Suprapubic skin (tissue), 4 donors: ENCODE measurements at regions not wholly inside any gene's neighbourhood (a gene's known extent, or its start where the extent isn't known, plus 50 kb on each side); places are given as distances from the start of the nearest gene placed in this dataset.

Experiments used
- DNase-seq, 2 donors: peaks; one replicate each; pipeline ENCODE4 v3.0.0-alpha.2; 2019; ENCODE audit warnings: low spot score in 2 of 2
- H3K27ac ChIP-seq: fragments of 200-600 bp; sonication (generic); one replicate; pipeline ENCODE4 v1.5.1; 2019
- H3K27me3 ChIP-seq: fragments of 200-600 bp; sonication (generic); one replicate; pipeline ENCODE4 v1.5.1; 2019
- H3K36me3 ChIP-seq: fragments of 200-600 bp; sonication (generic); one replicate; pipeline ENCODE4 v1.5.1; 2019
- H3K4me1 ChIP-seq: fragments of 200-600 bp; sonication (generic); one replicate; pipeline ENCODE4 v1.5.1; 2019
- H3K4me3 ChIP-seq: fragments of 200-600 bp; sonication (generic); one replicate; pipeline ENCODE4 v1.5.1; 2019; ENCODE audit warnings: mild to moderate bottlenecking
- H3K9me3 ChIP-seq: fragments of 200-600 bp; sonication (generic); one replicate; pipeline ENCODE4 v1.5.1; 2019
- EP300 ChIP-seq: sonication (generic); formaldehyde crosslinking; IDR thresholded peaks from one replicate; pipeline ENCODE4 v1.6.1; 2017; ENCODE audit warnings: antibody characterized with exemption
- POLR2A ChIP-seq, 2 donors: fragments of 450-650 bp; IDR thresholded peaks; one replicate each; pipeline ENCODE4 v1.6.1; 2017; ENCODE audit warnings: antibody characterized with exemption in 2 of 2, mild to moderate bottlenecking in 2 of 2, moderate library complexity in 2 of 2
- POLR2AphosphoS5 ChIP-seq, 3 donors: sonication (generic); formaldehyde crosslinking; IDR thresholded peaks; one replicate each; pipeline ENCODE4 v1.6.1; 2017; ENCODE audit warnings: antibody characterized with exemption in 3 of 3
- WGBS: methylation state at CpG from one replicate; pipeline ENCODE4 v1.1.5; 2018; 5-methylcytosine and 5-hydroxymethylcytosine counted together
- TF ChIP-seq, protein P1 (sequence below), 2 donors: fragments of 200-600 bp in 1 of 2; fragments of 450-650 bp in 1 of 2; sonication (generic) in 1 of 2; IDR thresholded peaks; one replicate each; pipeline ENCODE4 v1.5.1; 2016 to 2019; ENCODE audit warnings: antibody characterized with exemption in 2 of 2, mild to moderate bottlenecking in 1 of 2, moderate library complexity in 1 of 2

GRCh38 chr16:9351440-9351839 lies 260.0 kb downstream of the HAPSTR1 start:
- peaks cover 11% of the 10 kb centered on the region for H3K9me3 ChIP-seq
- TF ChIP-seq EP300 (no peak), POLR2AphosphoS5 (IDR thresholded peaks at IDR 0.05) (no peak), POLR2A (IDR thresholded peaks at IDR 0.05) (no peak)
- TF ChIP-seq, protein P1, sequence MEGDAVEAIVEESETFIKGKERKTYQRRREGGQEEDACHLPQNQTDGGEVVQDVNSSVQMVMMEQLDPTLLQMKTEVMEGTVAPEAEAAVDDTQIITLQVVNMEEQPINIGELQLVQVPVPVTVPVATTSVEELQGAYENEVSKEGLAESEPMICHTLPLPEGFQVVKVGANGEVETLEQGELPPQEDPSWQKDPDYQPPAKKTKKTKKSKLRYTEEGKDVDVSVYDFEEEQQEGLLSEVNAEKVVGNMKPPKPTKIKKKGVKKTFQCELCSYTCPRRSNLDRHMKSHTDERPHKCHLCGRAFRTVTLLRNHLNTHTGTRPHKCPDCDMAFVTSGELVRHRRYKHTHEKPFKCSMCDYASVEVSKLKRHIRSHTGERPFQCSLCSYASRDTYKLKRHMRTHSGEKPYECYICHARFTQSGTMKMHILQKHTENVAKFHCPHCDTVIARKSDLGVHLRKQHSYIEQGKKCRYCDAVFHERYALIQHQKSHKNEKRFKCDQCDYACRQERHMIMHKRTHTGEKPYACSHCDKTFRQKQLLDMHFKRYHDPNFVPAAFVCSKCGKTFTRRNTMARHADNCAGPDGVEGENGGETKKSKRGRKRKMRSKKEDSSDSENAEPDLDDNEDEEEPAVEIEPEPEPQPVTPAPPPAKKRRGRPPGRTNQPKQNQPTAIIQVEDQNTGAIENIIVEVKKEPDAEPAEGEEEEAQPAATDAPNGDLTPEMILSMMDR (IDR thresholded peaks at IDR 0.05), result no peak
- no peaks in the 10 kb centered on the region for H3K4me1 ChIP-seq
- H3K27me3 ChIP-seq, result no peaks in the 10 kb centered on the region
- 66% methylated on average over 6 of the region's 6 CpGs for WGBS
- no peak for DNase-seq
- no peak overlapping the region for H3K27ac ChIP-seq
- no peaks in the 10 kb centered on the region for H3K36me3 ChIP-seq
- no peak overlapping the region for H3K4me3 ChIP-seq

DNA sequence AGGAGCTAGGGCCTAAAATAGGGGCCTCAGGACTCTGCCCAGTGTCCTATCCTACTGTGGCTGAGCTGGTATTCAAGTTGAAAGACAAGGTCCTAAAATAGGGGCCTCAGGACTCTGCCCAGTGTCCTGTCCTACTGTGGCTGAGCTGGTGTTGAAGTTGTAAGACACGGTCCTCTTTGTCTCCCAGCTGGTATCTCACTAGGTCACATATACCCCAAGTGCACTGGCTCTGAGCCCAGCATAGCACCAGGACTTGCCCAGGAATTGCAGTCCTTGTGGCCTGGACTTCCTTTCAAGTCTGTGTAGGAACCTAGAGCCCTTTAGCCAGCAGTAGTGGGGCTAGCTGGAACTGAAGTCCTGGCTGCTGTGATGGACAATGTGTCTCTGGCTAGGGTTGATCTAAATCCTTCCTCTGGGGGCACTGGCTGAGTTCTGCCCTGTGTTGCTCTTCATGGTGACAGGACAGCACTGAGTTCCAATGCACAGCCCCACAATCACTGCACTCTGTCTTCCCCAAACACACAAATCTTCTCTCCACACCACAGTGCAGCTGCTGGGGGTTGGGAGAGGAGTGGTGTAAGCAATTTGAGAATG lies 260.5 kb downstream of the HAPSTR1 start:
- Histone ChIP-seq H3K4me1 (no peaks in the 10 kb centered on the region), H3K27me3 (no peaks in the 10 kb centered on the region), H3K36me3 (no peaks in the 10 kb centered on the region), H3K27ac (no peak overlapping the region), H3K4me3 (no peak overlapping the region), H3K9me3 (peaks cover 16% of the 10 kb centered on the region)
- TF ChIP-seq EP300 (no peak), POLR2AphosphoS5 (IDR thresholded peaks at IDR 0.05) (no peak), POLR2A (IDR thresholded peaks at IDR 0.05) (no peak)
- TF ChIP-seq, protein P1 (IDR thresholded peaks at IDR 0.05), result no peak
- no peak for DNase-seq
- WGBS, result 80% methylated on average over 1 of the region's 1 CpG

DNA sequence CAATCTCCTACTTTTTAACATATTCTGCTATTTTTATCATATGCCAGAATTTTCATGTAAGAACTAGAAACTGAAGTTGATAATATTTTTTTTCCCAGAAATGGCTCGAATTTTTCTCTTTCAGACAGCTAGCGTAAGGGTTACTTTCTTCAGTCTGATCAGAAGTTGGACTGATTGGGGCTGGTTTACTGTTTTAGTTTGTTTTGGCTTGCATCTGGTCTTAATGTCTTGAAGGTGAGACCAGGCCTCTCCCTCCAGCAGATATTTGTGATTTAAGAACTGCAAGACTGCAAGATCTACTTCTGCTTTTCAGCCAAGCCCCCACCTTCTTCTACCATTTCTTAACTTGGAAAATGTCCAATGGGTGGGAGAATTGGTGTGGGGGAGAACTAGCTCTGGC lies 266.4 kb downstream of the HAPSTR1 start:
- H3K27ac ChIP-seq, result no peak overlapping the region
- no peaks in the 10 kb centered on the region for H3K36me3 ChIP-seq
- TF ChIP-seq, protein P1 (IDR thresholded peaks at IDR 0.05), result no peak
- TF ChIP-seq POLR2AphosphoS5 (IDR thresholded peaks at IDR 0.05) (no peak), EP300 (no peak), POLR2A (IDR thresholded peaks at IDR 0.05) (no peak)
- H3K4me1 ChIP-seq, result no peaks in the 10 kb centered on the region
- H3K27me3 ChIP-seq, result no peaks in the 10 kb centered on the region
- DNase-seq, result no peak
- WGBS, result 73% methylated on average over 2 of the region's 2 CpGs
- H3K9me3 ChIP-seq, result peaks cover 9% of the 10 kb centered on the region
- H3K4me3 ChIP-seq, result no peak overlapping the region

DNA sequence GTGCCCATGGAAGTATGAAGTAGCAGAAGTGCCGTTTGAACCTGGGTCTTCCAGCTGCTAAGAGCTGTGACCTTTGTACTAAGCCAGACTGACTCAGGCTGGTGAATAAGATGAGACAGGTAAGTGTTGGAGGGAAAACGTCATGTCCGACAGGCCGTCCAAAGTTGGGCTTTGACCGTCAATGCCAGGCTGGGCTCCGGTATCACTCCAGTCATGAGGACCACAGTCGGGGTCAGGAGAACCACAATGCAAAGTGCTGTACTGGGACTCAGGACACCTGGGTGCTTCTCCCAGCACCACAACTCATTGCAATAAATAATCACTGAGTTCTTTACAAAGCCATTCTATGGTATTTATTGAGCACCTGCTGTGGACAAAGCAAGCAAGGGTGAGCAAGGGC lies 268.6 kb downstream of the HAPSTR1 start:
- no peak overlapping the region for H3K27ac ChIP-seq
- no peak overlapping the region for H3K4me3 ChIP-seq
- peaks cover 4% of the 10 kb centered on the region for H3K4me1 ChIP-seq
- TF ChIP-seq, protein P1 (IDR thresholded peaks at IDR 0.05), result no peak
- no peak for TF ChIP-seq POLR2A (IDR thresholded peaks at IDR 0.05)
- TF ChIP-seq EP300, result no peak
- no peak for TF ChIP-seq POLR2AphosphoS5 (IDR thresholded peaks at IDR 0.05)
- no peak for DNase-seq
- 93% methylated on average over 7 of the region's 7 CpGs for WGBS
- no peaks in the 10 kb centered on the region for H3K27me3 ChIP-seq
- peaks cover 9% of the 10 kb centered on the region for H3K9me3 ChIP-seq
- no peaks in the 10 kb centered on the region for H3K36me3 ChIP-seq

DNA sequence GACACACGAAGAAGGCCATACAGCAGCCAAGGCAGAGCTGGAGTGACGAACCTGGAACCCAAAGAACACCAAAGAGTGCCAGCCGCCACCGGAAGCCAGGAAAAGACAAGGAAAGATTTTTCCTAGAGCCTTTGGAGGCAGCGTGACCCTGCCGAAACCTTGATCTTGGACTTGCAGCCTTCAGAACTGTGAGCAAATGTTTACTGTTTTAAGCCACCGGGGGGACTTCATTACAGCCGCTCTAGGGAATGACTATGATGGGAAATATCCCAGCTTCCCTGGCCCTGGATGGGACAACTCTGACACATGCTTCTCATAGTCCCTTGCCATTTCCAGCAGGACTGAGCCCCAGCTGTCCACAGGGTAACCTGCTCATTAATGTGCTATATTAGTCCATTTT lies 270.6 kb downstream of the HAPSTR1 start:
- TF ChIP-seq POLR2A (IDR thresholded peaks at IDR 0.05) (no peak), EP300 (no peak), POLR2AphosphoS5 (IDR thresholded peaks at IDR 0.05) (no peak)
- peaks cover under 1% of the 10 kb centered on the region for H3K9me3 ChIP-seq
- no peaks in the 10 kb centered on the region for H3K27me3 ChIP-seq
- peaks cover 11% of the 10 kb centered on the region for H3K4me1 ChIP-seq
- 86% methylated on average over 8 of the region's 8 CpGs for WGBS
- no peak overlapping the region for H3K27ac ChIP-seq
- H3K36me3 ChIP-seq, result no peaks in the 10 kb centered on the region
- no peak overlapping the region for H3K4me3 ChIP-seq
- DNase-seq, result no peak

DNA sequence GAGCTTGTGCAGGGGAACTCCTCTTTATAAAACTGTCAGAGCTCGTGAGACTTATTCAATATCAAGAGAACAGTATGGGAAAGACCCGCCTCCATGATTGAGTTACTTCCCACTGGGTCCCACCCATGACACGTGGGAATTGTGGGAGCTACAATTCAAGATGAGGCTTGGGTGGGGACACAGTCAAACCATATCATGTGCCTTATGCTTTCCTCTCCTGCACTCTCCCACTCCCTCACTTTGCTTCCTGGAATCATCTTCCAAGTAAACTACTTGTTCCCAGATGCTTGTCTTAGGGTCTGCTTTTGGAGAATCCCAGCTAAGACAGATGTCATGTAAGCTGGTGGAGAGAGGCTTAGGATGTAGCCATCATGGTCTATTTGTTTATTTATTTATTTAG lies 271.2 kb downstream of the HAPSTR1 start:
- Histone ChIP-seq H3K9me3 (no peaks in the 10 kb centered on the region), H3K36me3 (no peaks in the 10 kb centered on the region), H3K27me3 (no peaks in the 10 kb centered on the region), H3K4me3 (no peak overlapping the region), H3K27ac (no peak overlapping the region), H3K4me1 (peaks cover 11% of the 10 kb centered on the region)
- 81% methylated on average over 3 of the region's 3 CpGs for WGBS
- TF ChIP-seq EP300 (no peak), POLR2AphosphoS5 (IDR thresholded peaks at IDR 0.05) (no peak), POLR2A (IDR thresholded peaks at IDR 0.05) (no peak)
- TF ChIP-seq, protein P1 (IDR thresholded peaks at IDR 0.05), result no peak
- DNase-seq, result no peak
